ENCODE measurements at regions not wholly inside any gene's neighbourhood (a gene's known extent, or its start where the extent isn't known, plus 50 kb on each side); places are given as distances from the start of the nearest gene placed in this dataset.

DNA sequence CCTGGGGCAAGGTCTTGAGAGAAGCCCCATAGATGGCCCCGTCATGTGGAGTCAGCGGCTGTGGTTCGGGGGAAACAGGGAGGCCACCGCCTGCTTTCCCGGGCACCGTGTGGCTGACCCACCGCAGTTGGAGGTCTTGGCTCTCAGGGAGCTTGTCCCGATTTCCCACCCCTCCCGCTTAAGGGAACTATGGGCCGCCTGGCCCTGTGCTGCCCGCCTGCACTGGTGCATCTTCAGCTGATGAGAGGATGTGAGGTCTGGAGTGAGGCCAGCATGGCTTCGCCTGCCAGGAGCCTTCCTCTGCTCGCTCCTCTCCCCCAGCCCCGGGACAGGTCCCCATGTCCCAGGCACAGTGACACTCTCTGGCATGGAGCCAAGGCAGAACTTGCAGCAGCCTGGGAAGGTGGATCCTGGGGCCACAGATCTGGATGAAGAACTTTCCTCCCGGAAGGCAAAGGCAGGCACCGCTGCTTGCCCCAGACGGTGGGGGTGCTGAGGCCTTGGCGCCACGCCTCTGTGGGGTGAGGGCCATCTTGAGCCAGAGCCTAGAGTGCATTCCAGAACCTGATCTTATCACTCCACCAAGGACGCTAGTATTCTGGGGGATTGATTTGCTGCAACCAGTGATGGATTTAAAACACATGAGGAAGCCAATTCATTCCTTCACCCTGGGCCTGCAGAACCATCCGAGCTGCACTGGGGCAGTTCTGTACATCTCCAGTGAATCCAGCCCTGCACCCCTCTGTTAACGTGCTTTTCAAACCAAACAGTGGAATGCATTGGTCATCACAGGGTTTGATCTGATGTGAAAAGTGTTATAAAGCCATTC is 178.6 kb upstream of the TNRC6C start:
- TF ChIP-seq POLR2AphosphoS5 (IDR thresholded peaks at IDR 0.05) (no peak), POLR2A (IDR thresholded peaks at IDR 0.05; ENCODE audit: low read depth) (no peak), EP300 (IDR thresholded peaks at IDR 0.05) (no peak)
- TF ChIP-seq, protein P1, sequence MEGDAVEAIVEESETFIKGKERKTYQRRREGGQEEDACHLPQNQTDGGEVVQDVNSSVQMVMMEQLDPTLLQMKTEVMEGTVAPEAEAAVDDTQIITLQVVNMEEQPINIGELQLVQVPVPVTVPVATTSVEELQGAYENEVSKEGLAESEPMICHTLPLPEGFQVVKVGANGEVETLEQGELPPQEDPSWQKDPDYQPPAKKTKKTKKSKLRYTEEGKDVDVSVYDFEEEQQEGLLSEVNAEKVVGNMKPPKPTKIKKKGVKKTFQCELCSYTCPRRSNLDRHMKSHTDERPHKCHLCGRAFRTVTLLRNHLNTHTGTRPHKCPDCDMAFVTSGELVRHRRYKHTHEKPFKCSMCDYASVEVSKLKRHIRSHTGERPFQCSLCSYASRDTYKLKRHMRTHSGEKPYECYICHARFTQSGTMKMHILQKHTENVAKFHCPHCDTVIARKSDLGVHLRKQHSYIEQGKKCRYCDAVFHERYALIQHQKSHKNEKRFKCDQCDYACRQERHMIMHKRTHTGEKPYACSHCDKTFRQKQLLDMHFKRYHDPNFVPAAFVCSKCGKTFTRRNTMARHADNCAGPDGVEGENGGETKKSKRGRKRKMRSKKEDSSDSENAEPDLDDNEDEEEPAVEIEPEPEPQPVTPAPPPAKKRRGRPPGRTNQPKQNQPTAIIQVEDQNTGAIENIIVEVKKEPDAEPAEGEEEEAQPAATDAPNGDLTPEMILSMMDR (IDR thresholded peaks at IDR 0.05): no peak
